H9 (cell line): ENCODE measurements at regions not wholly inside any gene's neighbourhood (a gene's known extent, or its start where the extent isn't known, plus 50 kb on each side); places are given as distances from the start of the nearest gene placed in this dataset.

ENCODE experiments used
- DNase-seq: peaks from one replicate; pipeline ENCODE4 v3.0.0-alpha.2; 2017
- H2AFZ ChIP-seq: one replicate; pipeline ENCODE4 v1.6.1; 2013; ENCODE audit warnings: mild to moderate bottlenecking, low read length, control low read depth, moderate library complexity
- H2AK5ac ChIP-seq: 2 replicates; pipeline ENCODE4 v1.6.1; 2013; ENCODE audit warnings: low read length, control low read depth, mixed read lengths; ENCODE audit not compliant: insufficient read length
- H2BK120ac ChIP-seq: one replicate; pipeline ENCODE4 v1.6.1; 2013; ENCODE audit warnings: low read depth, mild to moderate bottlenecking, low read length, control low read depth, inconsistent platforms; ENCODE audit not compliant: poor library complexity, severe bottlenecking
- H2BK12ac ChIP-seq: 2 replicates; pipeline ENCODE4 v1.6.1; 2013; ENCODE audit warnings: low read length, control low read depth, mixed read lengths, low read depth; ENCODE audit not compliant: insufficient read length
- H2BK15ac ChIP-seq: 2 replicates; pipeline ENCODE4 v1.6.1; 2013; ENCODE audit warnings: low read depth, low read length, control low read depth
- H2BK20ac ChIP-seq: one replicate; pipeline ENCODE4 v1.6.1; 2013; ENCODE audit warnings: low read depth, mild to moderate bottlenecking, low read length, control low read depth, inconsistent platforms; ENCODE audit not compliant: poor library complexity, severe bottlenecking
- H2BK5ac ChIP-seq: 2 replicates; pipeline ENCODE4 v1.6.1; 2013; ENCODE audit warnings: low read length, control low read depth, mixed read lengths; ENCODE audit not compliant: insufficient read length
- H3K14ac ChIP-seq: 2 replicates; pipeline ENCODE4 v1.6.1; 2013; ENCODE audit warnings: low read length, control low read depth; ENCODE audit not compliant: insufficient read depth
- H3K18ac ChIP-seq: 2 replicates; pipeline ENCODE4 v1.6.1; 2013; ENCODE audit warnings: low read depth, mild to moderate bottlenecking, mixed read lengths, low read length, control low read depth; ENCODE audit not compliant: insufficient read length
- H3K23ac ChIP-seq: 2 replicates; pipeline ENCODE4 v1.6.1; 2013; ENCODE audit warnings: low read length, control low read depth, mixed read lengths, low read depth; ENCODE audit not compliant: insufficient read length
- H3K23me2 ChIP-seq: 2 replicates; pipeline ENCODE4 v1.6.1; 2013; ENCODE audit warnings: low read depth, mild to moderate bottlenecking, mixed read lengths, low read length, control low read depth; ENCODE audit not compliant: insufficient read length, poor library complexity, severe bottlenecking
- H3K27ac ChIP-seq: 2 replicates; pipeline ENCODE4 v1.5.1; 2013; ENCODE audit warnings: low read length, control low read depth, mixed read lengths, low read depth; ENCODE audit not compliant: insufficient read length
- H3K27me3 ChIP-seq: 2 replicates; pipeline ENCODE4 v1.6.1; 2013; ENCODE audit warnings: low read length, control low read depth, inconsistent platforms; ENCODE audit not compliant: insufficient read depth
- H3K4ac ChIP-seq: 2 replicates; pipeline ENCODE4 v1.6.1; 2013; ENCODE audit warnings: low read depth, mild to moderate bottlenecking, control low read depth, inconsistent platforms, low read length, moderate library complexity
- H3K4me1 ChIP-seq: 2 replicates; pipeline ENCODE4 v1.6.1; 2013; ENCODE audit warnings: low read length, control low read depth, inconsistent platforms; ENCODE audit not compliant: insufficient read depth
- H3K4me2 ChIP-seq: 2 replicates; pipeline ENCODE4 v1.6.1; 2013; ENCODE audit warnings: low read length, control low read depth, mixed read lengths; ENCODE audit not compliant: insufficient read length, insufficient read depth
- H3K56ac ChIP-seq: 2 replicates; pipeline ENCODE4 v1.6.1; 2013; ENCODE audit warnings: low read depth, mild to moderate bottlenecking, mixed read lengths, low read length, control low read depth; ENCODE audit not compliant: insufficient read length
- H3K79me1 ChIP-seq: 2 replicates; pipeline ENCODE4 v1.6.1; 2013; ENCODE audit warnings: low read depth, mild to moderate bottlenecking, moderate library complexity, low read length, control low read depth, inconsistent platforms; ENCODE audit not compliant: insufficient read depth, poor library complexity, severe bottlenecking
- H3K79me2 ChIP-seq: 2 replicates; pipeline ENCODE4 v1.6.1; 2013; ENCODE audit warnings: low read length, control low read depth, inconsistent platforms; ENCODE audit not compliant: insufficient read depth
- H3K9ac ChIP-seq: 2 replicates; pipeline ENCODE4 v1.6.1; 2013; ENCODE audit warnings: low read length, control low read depth, mixed read lengths; ENCODE audit not compliant: insufficient read length; ENCODE audit errors: extremely low read depth
- H3K9me3 ChIP-seq: one replicate; pipeline ENCODE4 v1.6.1; 2013; ENCODE audit warnings: low read depth, low read length, inconsistent platforms; ENCODE audit not compliant: control insufficient read depth
- H3T11ph ChIP-seq: one replicate; pipeline ENCODE4 v1.6.1; 2013; ENCODE audit warnings: mild to moderate bottlenecking, low read length, control low read depth, inconsistent platforms
- H4K20me1 ChIP-seq: one replicate; pipeline ENCODE4 v1.6.1; 2013; ENCODE audit not compliant: control insufficient read depth, insufficient read length, insufficient read depth
- H4K5ac ChIP-seq: 2 replicates; pipeline ENCODE4 v1.6.1; 2013; ENCODE audit warnings: low read depth, mild to moderate bottlenecking, mixed read lengths, low read length, control low read depth; ENCODE audit not compliant: insufficient read length
- H4K8ac ChIP-seq: replicated peaks from 2 replicates; pipeline ENCODE4 v1.6.1; 2013; ENCODE audit warnings: low read length, control low read depth, mixed read lengths, low read depth; ENCODE audit not compliant: insufficient read length
- H4K91ac ChIP-seq: 2 replicates; pipeline ENCODE4 v1.6.1; 2013; ENCODE audit warnings: low read depth, mild to moderate bottlenecking, moderate library complexity, mixed read lengths, low read length, control low read depth; ENCODE audit not compliant: insufficient read length
- H3K27ac Mint-ChIP-seq, 3 experiments: 2 replicates in 2 of 3; 3 replicates in 1 of 3; pipeline ENCODE4 v1.8.0; 2020 to 2021; ENCODE audit warnings: mixed read lengths in 3 of 3, mild to moderate bottlenecking in 1 of 3, moderate library complexity in 1 of 3
- H3K27me3 Mint-ChIP-seq: 2 replicates; pipeline ENCODE4 v1.8.0; 2021; ENCODE audit warnings: low read depth, mild to moderate bottlenecking, moderate library complexity, mixed read lengths
- H3K36me3 Mint-ChIP-seq, 3 experiments: 2 replicates in 2 of 3; 3 replicates in 1 of 3; pipeline ENCODE4 v1.8.0; 2020 to 2021; ENCODE audit warnings: low read depth in 3 of 3, mixed read lengths in 3 of 3; ENCODE audit not compliant: insufficient read depth in 1 of 3
- H3K4me1 Mint-ChIP-seq, 2 experiments: 2 replicates each; pipeline ENCODE4 v1.8.0; 2020; ENCODE audit warnings: mixed read lengths in 2 of 2
- H3K4me3 Mint-ChIP-seq, 2 experiments: 2 replicates in 1 of 2; 3 replicates in 1 of 2; pipeline ENCODE4 v1.8.0; 2020 to 2021; ENCODE audit warnings: mild to moderate bottlenecking in 2 of 2, mixed read lengths in 2 of 2, moderate library complexity in 1 of 2
- H3K9me3 Mint-ChIP-seq, 2 experiments: 2 replicates in 1 of 2; 3 replicates in 1 of 2; pipeline ENCODE4 v1.8.0; 2020; ENCODE audit warnings: mild to moderate bottlenecking in 2 of 2, mixed read lengths in 2 of 2, moderate library complexity in 1 of 2
- CTCF ChIP-seq: fragments of 200-600 bp; sonication (generic); conservative IDR thresholded peaks from 3 replicates; pipeline ENCODE4 v1.8.0; 2021; ENCODE audit warnings: antibody characterized with exemption, mild to moderate bottlenecking
- WGBS: extraction: QIAGEN DNeasy Blood & Tissue Kit; methylation state at CpG from one replicate; pipeline ENCODE4 v1.1.7; 2013; ENCODE audit warnings: missing lambda C conversion rate, low lambda C conversion rate, mixed read lengths; ENCODE audit not compliant: insufficient read length; ENCODE audit errors: extremely low coverage; 5-methylcytosine and 5-hydroxymethylcytosine counted together

GRCh38 chr12:97246368-97246767, 216.2 kb upstream of the RMST start:
- Mint-ChIP-seq H3K27ac (no peak overlapping the region), H3K9me3 (no peaks in the 10 kb centered on the region), H3K4me1 (peaks cover 8 to 19% of the 10 kb centered on the region in 2 experiments), H3K36me3 (no peaks in the 10 kb centered on the region), H3K4me3 (no peak overlapping the region), H3K27me3 (no peaks in the 10 kb centered on the region)
- H3K9ac ChIP-seq = no peak overlapping the region
- no peak overlapping the region for H2BK15ac ChIP-seq
- no peak overlapping the region for H4K8ac ChIP-seq
- no peak overlapping the region for H4K91ac ChIP-seq
- no peak overlapping the region for H3K14ac ChIP-seq
- no peak overlapping the region for H2BK5ac ChIP-seq
- no peak overlapping the region for H3K4me2 ChIP-seq
- no peaks in the 10 kb centered on the region for H4K20me1 ChIP-seq
- no peaks in the 10 kb centered on the region for H3K23me2 ChIP-seq
- no peak overlapping the region for H3K27ac ChIP-seq
- peaks cover 3% of the 10 kb centered on the region; the same call in 1 of the 2 replicates for H3K4me1 ChIP-seq
- H3T11ph ChIP-seq = no peak overlapping the region
- TF ChIP-seq CTCF = no peak
- no peaks in the 10 kb centered on the region for H3K9me3 ChIP-seq
- H2BK20ac ChIP-seq = no peak overlapping the region
- H2BK120ac ChIP-seq = no peak overlapping the region
- no peaks in the 10 kb centered on the region for H3K79me1 ChIP-seq
- H3K79me2 ChIP-seq = no peaks in the 10 kb centered on the region
- no peak overlapping the region for H3K4ac ChIP-seq
- no peak overlapping the region for H4K5ac ChIP-seq
- no peak overlapping the region for H3K18ac ChIP-seq
- no peak overlapping the region for H2BK12ac ChIP-seq
- H3K23ac ChIP-seq = no peak overlapping the region
- no peak for DNase-seq
- WGBS = no CpG with 5 or more reads among the region's 4 CpGs
- H3K56ac ChIP-seq = no peak overlapping the region
- H2AK5ac ChIP-seq = no peak overlapping the region
- H2AFZ ChIP-seq = no peak overlapping the region
- H3K27me3 ChIP-seq = no peaks in the 10 kb centered on the region
